ENCODE measurements at regions not wholly inside any gene's neighbourhood (a gene's known extent, or its start where the extent isn't known, plus 50 kb on each side); places are given as distances from the start of the nearest gene placed in this dataset.

GRCh38 chr6:6837541-6838080 is 249.1 kb downstream of the LY86 start:
- TF ChIP-seq, protein P1, sequence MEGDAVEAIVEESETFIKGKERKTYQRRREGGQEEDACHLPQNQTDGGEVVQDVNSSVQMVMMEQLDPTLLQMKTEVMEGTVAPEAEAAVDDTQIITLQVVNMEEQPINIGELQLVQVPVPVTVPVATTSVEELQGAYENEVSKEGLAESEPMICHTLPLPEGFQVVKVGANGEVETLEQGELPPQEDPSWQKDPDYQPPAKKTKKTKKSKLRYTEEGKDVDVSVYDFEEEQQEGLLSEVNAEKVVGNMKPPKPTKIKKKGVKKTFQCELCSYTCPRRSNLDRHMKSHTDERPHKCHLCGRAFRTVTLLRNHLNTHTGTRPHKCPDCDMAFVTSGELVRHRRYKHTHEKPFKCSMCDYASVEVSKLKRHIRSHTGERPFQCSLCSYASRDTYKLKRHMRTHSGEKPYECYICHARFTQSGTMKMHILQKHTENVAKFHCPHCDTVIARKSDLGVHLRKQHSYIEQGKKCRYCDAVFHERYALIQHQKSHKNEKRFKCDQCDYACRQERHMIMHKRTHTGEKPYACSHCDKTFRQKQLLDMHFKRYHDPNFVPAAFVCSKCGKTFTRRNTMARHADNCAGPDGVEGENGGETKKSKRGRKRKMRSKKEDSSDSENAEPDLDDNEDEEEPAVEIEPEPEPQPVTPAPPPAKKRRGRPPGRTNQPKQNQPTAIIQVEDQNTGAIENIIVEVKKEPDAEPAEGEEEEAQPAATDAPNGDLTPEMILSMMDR (IDR thresholded peaks at IDR 0.05): no peak
- TF ChIP-seq POLR2A (IDR thresholded peaks at IDR 0.05): no peak

Data from esophagus squamous epithelium (tissue), 4 donors.